K562 (cell line): ENCODE measurements at regions not wholly inside any gene's neighbourhood (a gene's known extent, or its start where the extent isn't known, plus 50 kb on each side); places are given as distances from the start of the nearest gene placed in this dataset.

ENCODE experiments used
- ATAC-seq: fragments of 200-7000 bp; cut with Tn5 transposase; 3 replicates; pipeline ENCODE4 v1.9.1; 2020; ENCODE audit warnings: moderate library complexity
- BruUV-seq: library from RNA; stranded (reverse); fragments of 400-500 nt; replicated peaks from 2 replicates; lab custom pipeline; 2021; lab: Mats Ljungman, UMichigan
- CTCF ChIA-PET: fragments of 300-600 bp; formaldehyde crosslinking; extraction: SDS; loops from one replicate; lab custom pipeline; 2021; ENCODE audit warnings: low intra/inter-chr PET ratio; lab: Yijun Ruan, JAX
- POLR2A ChIA-PET: fragments of 300-600, 350-650 bp; sonication (Branson Sonifier 250); formaldehyde crosslinking; extraction: SDS; loops from one replicate; lab custom pipeline; 2021; ENCODE audit warnings: antibody characterized with exemption, inconsistent platforms; lab: Yijun Ruan, JAX
- DNase-seq, 4 experiments: peaks; one replicate each; pipeline versions ENCODE4 v3.0.0 to v3.0.0-alpha.2; 2011 to 2018; ENCODE audit warnings: low spot score in 3 of 4, mixed read lengths in 3 of 4; ENCODE audit errors: extremely low read depth in 1 of 4
- FAIRE-seq: peaks from 2 replicates; lab custom pipeline; 2011; peaks lifted over from hg19 to GRCh38; lab: Jason Lieb, UNC
- H2AFZ ChIP-seq: 2 replicates; pipeline ENCODE4 v1.6.0; 2011; ENCODE audit warnings: low read depth, low read length, control low read depth, inconsistent platforms
- H3K27ac ChIP-seq: fragments of 200-600 bp; 3 replicates; pipeline ENCODE4 v1.8.0; 2011; ENCODE audit warnings: low read depth, mild to moderate bottlenecking, control low read depth, inconsistent platforms, low read length, moderate library complexity, mixed read lengths; ENCODE audit errors: extremely low read depth
- H3K27me3 ChIP-seq, 2 experiments: fragments of 300-600 bp in 1 of 2; 2 replicates in 1 of 2; 3 replicates in 1 of 2; pipeline versions ENCODE4 v1.6.0 to v1.8.0; 2011; ENCODE audit warnings: inconsistent platforms in 2 of 2, low read length in 2 of 2, mild to moderate bottlenecking in 1 of 2, mixed read lengths in 1 of 2, moderate library complexity in 1 of 2; ENCODE audit not compliant: control insufficient read depth in 2 of 2, insufficient read depth in 2 of 2
- H3K36me3 ChIP-seq: fragments of 300-600 bp; 3 replicates; pipeline ENCODE4 v1.8.0; 2011; ENCODE audit warnings: mild to moderate bottlenecking, low read length, inconsistent platforms; ENCODE audit not compliant: control insufficient read depth, insufficient read depth
- H3K4me1 ChIP-seq, 2 experiments: fragments of 200-600 bp in 1 of 2; replicated peaks in 1 of 2; 2 replicates in 1 of 2; 3 replicates in 1 of 2; pipeline versions ENCODE4 v1.5.1 to v1.8.0; 2011; ENCODE audit warnings: inconsistent platforms in 2 of 2, low read length in 2 of 2, mild to moderate bottlenecking in 1 of 2, mixed read lengths in 1 of 2, moderate library complexity in 1 of 2; ENCODE audit not compliant: control insufficient read depth in 2 of 2, insufficient read depth in 2 of 2
- H3K4me2 ChIP-seq: 2 replicates; pipeline ENCODE4 v1.6.1; 2011; ENCODE audit warnings: low read length, control low read depth, inconsistent platforms, mixed read lengths; ENCODE audit not compliant: insufficient read depth
- H3K4me3 ChIP-seq: fragments of 200-600 bp; sonication (generic), shearing (Covaris generic); 2 replicates; pipeline ENCODE4 v1.5.1; 2016; ENCODE audit warnings: control low read depth, inconsistent platforms
- H3K79me2 ChIP-seq: fragments of 200-600 bp; 3 replicates; pipeline ENCODE4 v1.8.0; 2011; ENCODE audit warnings: low read length, inconsistent platforms; ENCODE audit not compliant: control insufficient read depth, insufficient read depth
- H3K9ac ChIP-seq, 2 experiments: 2 replicates each; pipeline versions ENCODE4 v1.6.0 to v1.6.1; 2011; ENCODE audit warnings: low read depth in 2 of 2, low read length in 2 of 2, control low read depth in 1 of 2, inconsistent platforms in 1 of 2, mild to moderate bottlenecking in 1 of 2, mixed read lengths in 1 of 2; ENCODE audit not compliant: insufficient read depth in 1 of 2
- H3K9me1 ChIP-seq: one replicate; pipeline ENCODE4 v1.6.0; 2011; ENCODE audit warnings: inconsistent platforms, mild to moderate bottlenecking, low read length, moderate library complexity; ENCODE audit not compliant: control insufficient read depth, insufficient read depth
- H3K9me3 ChIP-seq: replicated peaks from 2 replicates; pipeline ENCODE4 v1.5.1; 2011; ENCODE audit warnings: low read depth, low read length, inconsistent platforms; ENCODE audit not compliant: control insufficient read depth, insufficient read depth
- H4K20me1 ChIP-seq: replicated peaks from 2 replicates; pipeline ENCODE4 v1.6.1; 2011; ENCODE audit warnings: low read length, inconsistent platforms, mixed read lengths; ENCODE audit not compliant: control insufficient read depth, insufficient read depth
- ARID3B ChIP-seq: fragments of 250-450 bp; sonication (Bioruptor Pico); IDR thresholded peaks from 2 replicates; pipeline ENCODE4 v1.4.0; 2020; ENCODE audit warnings: borderline replicate concordance
- CBFA2T3 ChIP-seq: fragments of 450-650 bp; IDR thresholded peaks from 2 replicates; pipeline ENCODE4 v1.6.1; 2017
- CBX8 ChIP-seq: fragments of 200-600 bp; sonication (generic); IDR thresholded peaks from 2 replicates; pipeline ENCODE4 v1.6.1; 2012; ENCODE audit warnings: borderline replicate concordance, mixed run types, low read depth, mild to moderate bottlenecking, moderate library complexity, mixed read lengths, low read length, control low read depth, inconsistent platforms; ENCODE audit not compliant: poor library complexity, severe bottlenecking; ENCODE audit errors: extremely low read depth
- DEAF1 ChIP-seq: fragments of 450-650 bp; formaldehyde crosslinking; IDR thresholded peaks from 2 replicates; pipeline ENCODE4 v1.4.0; 2020; ENCODE audit warnings: mild to moderate bottlenecking, moderate library complexity
- KDM2B ChIP-seq: fragments of 250-450 bp; sonication (Bioruptor Pico); IDR thresholded peaks from 2 replicates; pipeline ENCODE4 v1.8.0; 2021; ENCODE audit warnings: mild to moderate bottlenecking, moderate library complexity
- PRDM10 ChIP-seq: fragments of 450-650 bp; IDR thresholded peaks from 2 replicates; pipeline ENCODE4 v1.6.1; 2018; ENCODE audit not compliant: partially characterized antibody
- RBM34 ChIP-seq: fragments of 200-400 bp; formaldehyde crosslinking; IDR thresholded peaks from 2 replicates; pipeline ENCODE4 v1.6.1; 2018; ENCODE audit warnings: low read length, borderline replicate concordance; ENCODE audit not compliant: insufficient read depth
- UBTF ChIP-seq, 2 experiments: IDR thresholded peaks; 2 replicates each; pipeline ENCODE4 v1.6.1; 2012; ENCODE audit warnings: improper control_type of control experiment in 2 of 2, low read depth in 2 of 2, low read length in 2 of 2, borderline replicate concordance in 1 of 2
- ZFX ChIP-seq: sonication (generic); formaldehyde crosslinking; IDR thresholded peaks from 2 replicates; pipeline ENCODE4 v1.8.0; 2022; ENCODE audit warnings: mild to moderate bottlenecking, missing genetic modification reagents, moderate library complexity
- ZKSCAN1 ChIP-seq: fragments of 150-350 bp; IDR thresholded peaks from 2 replicates; pipeline ENCODE4 v1.6.1; 2016; ENCODE audit warnings: low read depth, low read length
- ZNF444 ChIP-seq: fragments of 250-450 bp; sonication (Bioruptor Pico); IDR thresholded peaks from 2 replicates; pipeline ENCODE4 v1.4.0; 2020; ENCODE audit warnings: mild to moderate bottlenecking, moderate library complexity
- ZNF785 ChIP-seq: fragments of 250-450 bp; sonication (Bioruptor Pico); IDR thresholded peaks from 2 replicates; pipeline ENCODE4 v1.4.0; 2020; ENCODE audit warnings: mild to moderate bottlenecking
- WGBS: fragments of 100-300 bp; shearing (Covaris generic); methylation state at CpG from one replicate; pipeline ENCODE4 v1.1.6; 2016; ENCODE audit warnings: low coverage, mixed read lengths; ENCODE audit not compliant: insufficient coverage; ENCODE audit errors: missing lambda C conversion rate; 5-methylcytosine and 5-hydroxymethylcytosine counted together
- in situ Hi-C: fragments of 300-500 bp; cut with MboI; formaldehyde crosslinking; loops from 4 replicates; pipeline ENCODE4 v1.15.0; 2018; ENCODE audit warnings: inconsistent platforms, mixed read lengths
- intact Hi-C: fragments of 100-400 bp; cut with micrococcal nuclease; formaldehyde crosslinking; loops from 2 replicates; pipeline ENCODE4 v1.14.2; 2022

GRCh38 chr4:45939056-45939455, 184.8 kb downstream of the GABRG1 start (continued):
- TF ChIP-seq CBX8 = no peak
- TF ChIP-seq RBM34 = no peak
- TF ChIP-seq ZNF785 (CRISPR knock-in tag) = no peak
- no peak for TF ChIP-seq ZNF444
- no peak for TF ChIP-seq DEAF1 (CRISPR knock-in tag)
- no peak for TF ChIP-seq KDM2B
- TF ChIP-seq, all 486 proteins: peak for 0

GRCh38 chr4:45931154-45931553, 192.7 kb downstream of the GABRG1 start:
- POLR2A ChIA-PET = no interaction called here
- no peaks in the 10 kb centered on the region for H3K9me1 ChIP-seq
- H4K20me1 ChIP-seq = no peaks in the 10 kb centered on the region
- BruUV-seq = no TSS peak
- H3K9me3 ChIP-seq = no peaks in the 10 kb centered on the region; the same call in 1 of the 2 replicates
- intact Hi-C loops = no loop called here
- H3K9ac ChIP-seq = no peak overlapping the region
- no peak overlapping the region for H2AFZ ChIP-seq
- no peak for ATAC-seq
- in situ Hi-C loops = no loop called here
- 0% methylated on average over 1 of the region's 1 CpG for WGBS
- CTCF ChIA-PET = no interaction called here
- no peak overlapping the region for H3K4me3 ChIP-seq
- no peaks in the 10 kb centered on the region for H3K4me1 ChIP-seq
- no peaks in the 10 kb centered on the region for H3K79me2 ChIP-seq
- H3K27me3 ChIP-seq = no peaks in the 10 kb centered on the region
- H3K27ac ChIP-seq = no peak overlapping the region
- no peak overlapping the region for H3K4me2 ChIP-seq
- no peak for DNase-seq
- FAIRE-seq = no peak
- no peaks in the 10 kb centered on the region for H3K36me3 ChIP-seq
- TF ChIP-seq ZFX (CRISPR knock-in tag) (no peak), ARID3B (CRISPR knock-in tag) (no peak), CBFA2T3 (no peak), UBTF (IDR thresholded peaks at IDR 0.05; ENCODE audit: borderline replicate concordance in 1 of 2, low read depth in 2 of 2, low read length in 2 of 2) (no peak), ZKSCAN1 (no peak), PRDM10 (no peak)
